Keratinocyte (primary cell): ENCODE measurements at regions not wholly inside any gene's neighbourhood (a gene's known extent, or its start where the extent isn't known, plus 50 kb on each side); places are given as distances from the start of the nearest gene placed in this dataset.

Experiments used
- DNase-seq: peaks from one replicate; pipeline ENCODE4 v3.0.0-alpha.2; 2011; ENCODE audit warnings: low read depth, missing footprints, low spot score
- FAIRE-seq: peaks from 2 replicates; lab custom pipeline; 2011; peaks lifted over from hg19 to GRCh38; lab: Jason Lieb, UNC
- H2AFZ ChIP-seq: 2 replicates; pipeline ENCODE4 v1.6.0; 2012; ENCODE audit warnings: low read length, control low read depth, inconsistent platforms; ENCODE audit not compliant: control insufficient read depth
- H3K27ac ChIP-seq: 2 replicates; pipeline ENCODE4 v1.5.1; 2011; ENCODE audit warnings: low read length; ENCODE audit not compliant: control insufficient read depth, insufficient read depth
- H3K27me3 ChIP-seq: 3 replicates; pipeline ENCODE4 v1.6.0; 2011; ENCODE audit warnings: low read length; ENCODE audit not compliant: control insufficient read depth, insufficient read depth; ENCODE audit errors: extremely low read depth
- H3K36me3 ChIP-seq, 2 experiments: 2 replicates in 1 of 2; 3 replicates in 1 of 2; pipeline ENCODE4 v1.5.1; 2011; ENCODE audit warnings: low read length in 2 of 2, mild to moderate bottlenecking in 1 of 2; ENCODE audit not compliant: control insufficient read depth in 2 of 2, insufficient read depth in 2 of 2; ENCODE audit errors: extremely low read depth in 1 of 2
- H3K4me1 ChIP-seq: 3 replicates; pipeline ENCODE4 v1.5.1; 2011; ENCODE audit warnings: low read length; ENCODE audit not compliant: control insufficient read depth, insufficient read depth; ENCODE audit errors: extremely low read depth
- H3K4me2 ChIP-seq: 3 replicates; pipeline ENCODE4 v1.6.0; 2011; ENCODE audit warnings: low read depth, low read length; ENCODE audit not compliant: control insufficient read depth, insufficient read depth; ENCODE audit errors: extremely low read depth
- H3K4me3 ChIP-seq, 3 experiments: fragments of 200-600 bp in 1 of 3; sonication (generic) in 1 of 3; 2 replicates in 2 of 3; 3 replicates in 1 of 3; pipeline ENCODE4 v1.5.1; 2011 to 2016; ENCODE audit warnings: low read length in 3 of 3, mild to moderate bottlenecking in 3 of 3, control low read depth in 2 of 3, inconsistent platforms in 1 of 3, low read depth in 1 of 3, mixed read lengths in 1 of 3, mixed run types in 1 of 3, moderate library complexity in 1 of 3; ENCODE audit not compliant: control insufficient read depth in 2 of 3, insufficient read depth in 2 of 3; ENCODE audit errors: extremely low read depth in 1 of 3
- H3K79me2 ChIP-seq: 2 replicates; pipeline ENCODE4 v1.6.0; 2012; ENCODE audit warnings: low read length; ENCODE audit not compliant: control insufficient read depth, insufficient read depth
- H3K9ac ChIP-seq: 3 replicates; pipeline ENCODE4 v1.6.0; 2011; ENCODE audit warnings: low read length; ENCODE audit not compliant: control insufficient read depth, insufficient read depth; ENCODE audit errors: extremely low read depth
- H3K9me1 ChIP-seq: 3 replicates; pipeline ENCODE4 v1.6.0; 2011; ENCODE audit warnings: low read length; ENCODE audit not compliant: control insufficient read depth, insufficient read depth; ENCODE audit errors: extremely low read depth
- H3K9me3 ChIP-seq: 2 replicates; pipeline ENCODE4 v1.5.1; 2012; ENCODE audit warnings: low read depth, low read length; ENCODE audit not compliant: control insufficient read depth
- H4K20me1 ChIP-seq: 3 replicates; pipeline ENCODE4 v1.6.0; 2011; ENCODE audit warnings: low read length; ENCODE audit not compliant: control insufficient read depth, insufficient read depth; ENCODE audit errors: extremely low read depth
- CTCF ChIP-seq, 3 experiments: IDR thresholded peaks in 1 of 3; conservative IDR thresholded peaks in 1 of 3; optimal IDR thresholded peaks in 1 of 3; 2 replicates in 2 of 3; 3 replicates in 1 of 3; pipeline versions ENCODE3 to v1.5.1; 2011; ENCODE audit warnings: low read length in 3 of 3, mild to moderate bottlenecking in 3 of 3, moderate library complexity in 2 of 3, control low read depth in 1 of 3, inconsistent platforms in 1 of 3; ENCODE audit not compliant: insufficient read depth in 2 of 3; ENCODE audit errors: extremely low read depth in 1 of 3
- EZH2 ChIP-seq: IDR thresholded peaks from one replicate; pipeline ENCODE4 v1.6.1; 2012; ENCODE audit warnings: inconsistent platforms, mild to moderate bottlenecking, low read length, moderate library complexity
- dilution Hi-C: fragments of 300-500 bp; cut with MboI; formaldehyde crosslinking; loops from one replicate; pipeline ENCODE4 v1.7.0; 2020; ENCODE audit warnings: low sequenced_read_pairs; ENCODE audit not compliant: extremely low pct_ligation_motif_present

- DNase-seq (no peak), FAIRE-seq (no peak)
- Histone ChIP-seq H3K4me3 (no peak overlapping the region), H3K9me1 (no peaks in the 10 kb centered on the region), H4K20me1 (no peaks in the 10 kb centered on the region), H2AFZ (no peak overlapping the region), H3K27me3 (no peaks in the 10 kb centered on the region), H3K36me3 (no peaks in the 10 kb centered on the region), H3K4me2 (no peak overlapping the region), H3K79me2 (no peaks in the 10 kb centered on the region), H3K9me3 (no peaks in the 10 kb centered on the region), H3K9ac (no peak overlapping the region), H3K4me1 (no peaks in the 10 kb centered on the region), H3K27ac (no peak overlapping the region)
- dilution Hi-C loops, result no loop called here
- TF ChIP-seq EZH2 (no peak), CTCF (optimal IDR thresholded peaks at IDR 0.05 in 1 of 3, IDR thresholded peaks at IDR 0.05 in 1 of 3, conservative IDR thresholded peaks at IDR 0.05 in 1 of 3; ENCODE audit: extremely low read depth in 1 of 3, insufficient read depth in 2 of 3, low read length in 3 of 3) (no peak)
Measured at GRCh38 chr4:135732448-135732847, 1530.9 kb upstream of the PABPC4L start.

DNA sequence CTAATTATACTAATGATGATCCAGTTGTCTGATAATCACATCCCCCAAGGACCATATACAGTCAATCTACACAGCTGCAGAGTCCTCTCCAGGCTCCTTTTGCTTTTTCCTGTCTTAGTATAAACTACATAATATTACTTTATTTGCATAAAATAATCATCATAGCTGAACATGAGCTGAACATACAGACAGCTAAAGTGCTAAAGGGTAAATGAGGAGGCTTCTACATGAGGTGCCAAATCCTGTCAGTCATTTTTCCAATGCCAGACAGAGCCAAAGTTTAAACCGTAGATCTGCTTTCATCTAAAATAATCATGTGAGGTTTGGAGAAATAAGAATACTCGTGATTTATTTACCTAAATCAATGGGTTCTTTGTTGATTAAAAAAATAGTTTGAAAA is 1530.1 kb upstream of the PABPC4L start:
- FAIRE-seq, result no peak
- Histone ChIP-seq H3K36me3 (no peaks in the 10 kb centered on the region), H3K27ac (no peak overlapping the region), H3K9ac (no peak overlapping the region), H3K27me3 (no peaks in the 10 kb centered on the region), H4K20me1 (no peaks in the 10 kb centered on the region), H3K4me3 (no peak overlapping the region), H3K4me1 (no peaks in the 10 kb centered on the region), H3K9me1 (no peaks in the 10 kb centered on the region), H3K9me3 (no peaks in the 10 kb centered on the region), H2AFZ (no peak overlapping the region), H3K4me2 (no peak overlapping the region), H3K79me2 (no peaks in the 10 kb centered on the region)
- no peak for TF ChIP-seq CTCF (optimal IDR thresholded peaks at IDR 0.05 in 1 of 3, IDR thresholded peaks at IDR 0.05 in 1 of 3, conservative IDR thresholded peaks at IDR 0.05 in 1 of 3; ENCODE audit: extremely low read depth in 1 of 3, insufficient read depth in 2 of 3, low read length in 3 of 3)
- no peak for TF ChIP-seq EZH2
- dilution Hi-C loops, result no loop called here
- DNase-seq, result no peak
